HG02588 (cell line): ENCODE measurements at regions not wholly inside any gene's neighbourhood (a gene's known extent, or its start where the extent isn't known, plus 50 kb on each side); places are given as distances from the start of the nearest gene placed in this dataset.
"Not testable (repeated sequence)": the region's sequence is repeated elsewhere in the genome, so short reads cannot be mapped to it uniquely, and the experiment has no call there.

Experiments used
- ATAC-seq: cut with Tn5 transposase; IDR thresholded peaks from one replicate; pipeline ENCODE4 v1.9.1; 2021; ENCODE audit warnings: mild to moderate bottlenecking, moderate library complexity; ENCODE audit not compliant: unreplicated experiment

DNA sequence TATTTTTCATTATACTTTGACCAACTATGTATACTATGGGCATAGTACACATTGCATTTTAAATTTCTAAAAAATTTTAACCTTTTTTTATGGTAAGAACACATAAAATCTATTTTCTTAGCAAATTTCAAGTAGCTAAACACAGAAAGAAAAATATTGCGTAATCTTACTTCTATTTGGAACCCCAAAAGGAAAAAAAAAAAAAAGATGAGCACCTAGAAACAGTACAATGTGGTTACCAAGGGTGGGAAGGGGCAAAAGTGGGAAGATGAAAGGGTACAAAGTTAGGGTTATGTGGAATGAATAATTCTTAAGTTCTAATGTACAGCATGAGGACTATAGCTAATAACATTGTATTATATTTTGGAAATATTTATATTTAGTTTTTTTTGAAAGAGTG lies 205.0 kb upstream of the EPHA4 start:
- no peak for ATAC-seq

DNA sequence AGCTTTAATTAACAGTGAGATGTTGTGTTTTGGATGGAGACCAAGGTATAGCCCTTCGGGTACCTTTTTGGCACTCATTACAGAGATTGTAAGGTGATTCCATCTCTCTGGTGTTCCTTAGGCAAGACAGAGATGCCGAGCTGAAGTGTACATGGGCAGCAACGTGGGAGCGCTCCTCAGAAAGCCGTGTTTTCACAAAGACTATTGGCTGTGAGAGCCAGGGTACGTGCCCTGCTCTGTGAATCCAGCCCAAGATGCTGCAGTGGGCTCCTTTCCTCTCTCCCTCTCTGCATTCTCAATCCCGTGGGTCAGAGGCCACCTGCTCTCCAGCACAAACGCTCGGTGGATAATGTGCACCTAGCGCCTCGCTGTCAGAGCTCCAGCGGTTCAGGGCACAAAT lies 203.0 kb upstream of the EPHA4 start:
- ATAC-seq: no peak

DNA sequence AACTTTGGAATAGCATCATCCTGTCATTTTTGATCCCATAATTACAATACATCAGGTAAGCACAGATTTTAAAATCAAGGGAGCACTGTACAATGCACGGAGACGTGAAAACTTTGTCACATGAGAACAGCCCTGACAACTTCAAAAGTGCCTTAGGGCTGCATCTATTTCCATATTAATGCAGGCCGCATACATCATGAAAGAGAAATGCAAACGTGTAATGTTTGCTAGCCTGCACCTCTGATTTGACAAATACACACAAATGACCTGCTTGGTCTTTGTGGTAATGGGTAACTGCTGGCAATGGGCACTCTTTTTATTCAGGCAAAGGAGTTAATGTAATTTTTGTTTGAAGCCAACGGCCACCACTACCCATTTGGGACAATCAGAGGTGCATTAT lies 202.0 kb upstream of the EPHA4 start:
- no peak for ATAC-seq

DNA sequence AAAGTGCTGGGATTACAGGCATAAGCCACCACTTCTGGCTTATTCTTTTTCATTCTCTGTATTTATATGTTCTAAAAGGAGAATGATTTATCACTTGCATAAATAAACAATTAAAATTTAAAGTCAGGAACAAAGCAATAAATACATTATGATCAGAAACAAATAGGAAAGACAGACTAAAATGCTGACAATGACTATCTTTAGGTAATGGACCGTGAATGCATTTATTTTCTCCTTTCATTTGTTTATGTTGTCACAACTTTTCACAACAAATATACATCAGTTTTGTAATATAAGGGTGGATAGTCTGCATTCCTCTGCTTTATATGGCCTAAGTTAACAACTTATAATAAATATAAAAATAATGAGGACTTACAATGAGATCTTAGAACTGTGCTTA lies 199.2 kb upstream of the EPHA4 start:
- ATAC-seq: no peak

DNA sequence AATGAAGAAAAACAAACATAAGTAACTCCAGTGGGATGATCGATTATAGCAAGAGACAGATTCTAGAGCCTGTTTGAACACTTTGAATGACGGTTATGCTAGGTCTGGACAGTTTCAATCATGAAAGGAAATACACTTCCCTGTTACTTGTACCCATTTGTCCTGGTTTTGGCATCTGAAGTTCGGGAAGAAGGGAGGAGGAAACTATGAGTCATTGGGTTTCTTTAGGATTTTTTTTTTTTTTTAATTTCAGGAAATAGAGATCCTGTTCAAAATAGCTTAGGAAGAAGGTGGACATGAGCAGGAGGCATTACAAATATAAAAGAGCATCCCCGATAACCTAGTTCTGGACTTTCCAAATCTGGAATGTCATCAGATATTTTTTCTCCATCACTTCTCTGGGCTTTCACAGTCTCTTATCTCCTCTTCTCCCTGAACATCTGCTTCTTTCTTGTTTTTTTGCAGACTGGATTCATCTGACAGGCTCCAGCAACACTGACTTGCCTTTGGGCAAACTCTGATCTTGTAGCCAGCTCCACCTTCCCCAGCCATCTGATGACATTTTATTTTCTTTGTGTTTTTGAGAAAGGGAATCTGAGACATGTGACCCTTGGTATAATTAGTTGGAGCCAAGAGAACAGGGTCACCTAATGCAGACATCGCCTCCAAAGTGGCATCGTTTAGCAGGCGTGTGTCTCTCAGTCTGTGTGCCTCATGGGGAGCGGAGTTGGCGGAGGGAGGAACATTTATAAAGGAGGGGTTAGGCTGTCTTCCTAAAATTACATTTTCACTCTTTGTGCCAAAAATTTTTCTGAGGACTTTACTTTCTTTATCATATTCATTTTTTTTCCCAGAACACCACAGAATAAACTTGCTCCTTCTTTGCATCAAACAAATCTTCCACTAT lies 195.3 kb upstream of the EPHA4 start:
- ATAC-seq: no peak

DNA sequence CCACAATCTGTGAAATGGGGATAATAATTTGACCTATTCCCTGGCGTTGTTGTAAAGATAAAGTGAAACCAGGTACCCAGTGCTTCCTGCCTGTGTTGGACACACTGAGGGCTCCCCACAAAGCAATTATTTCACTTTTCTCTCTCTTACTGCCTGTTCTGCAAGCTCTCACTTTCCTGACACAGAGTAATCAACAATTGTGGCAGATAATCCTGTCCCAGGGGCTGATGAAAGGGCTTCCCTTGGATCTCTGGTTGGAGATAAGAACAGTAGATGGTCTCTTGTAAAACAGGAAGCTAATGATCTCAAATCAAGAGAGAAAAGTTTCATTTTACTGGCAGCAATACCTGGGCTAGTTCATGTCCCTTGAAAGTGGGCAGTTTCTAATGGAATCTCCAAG lies 190.4 kb upstream of the EPHA4 start:
- ATAC-seq: no peak

DNA sequence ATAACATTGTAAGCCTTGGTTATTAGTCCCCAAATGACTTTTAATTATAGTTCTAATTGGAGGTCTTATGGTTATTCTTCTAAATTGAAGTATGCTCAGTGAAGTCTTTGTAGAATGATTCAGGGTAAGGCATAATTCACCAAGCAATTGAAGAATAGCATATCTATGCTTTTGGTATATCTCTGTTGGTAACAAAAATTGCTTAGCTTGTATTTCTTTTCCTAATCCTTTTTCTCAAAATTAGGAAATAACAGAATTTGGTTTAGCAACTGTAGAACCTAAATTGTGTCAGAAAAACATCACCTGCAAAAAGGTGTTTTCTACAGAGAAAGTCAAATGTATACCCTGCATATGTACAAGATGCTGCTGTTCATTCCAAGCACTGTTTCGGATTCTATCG lies 189.2 kb upstream of the EPHA4 start:
- no peak for ATAC-seq

DNA sequence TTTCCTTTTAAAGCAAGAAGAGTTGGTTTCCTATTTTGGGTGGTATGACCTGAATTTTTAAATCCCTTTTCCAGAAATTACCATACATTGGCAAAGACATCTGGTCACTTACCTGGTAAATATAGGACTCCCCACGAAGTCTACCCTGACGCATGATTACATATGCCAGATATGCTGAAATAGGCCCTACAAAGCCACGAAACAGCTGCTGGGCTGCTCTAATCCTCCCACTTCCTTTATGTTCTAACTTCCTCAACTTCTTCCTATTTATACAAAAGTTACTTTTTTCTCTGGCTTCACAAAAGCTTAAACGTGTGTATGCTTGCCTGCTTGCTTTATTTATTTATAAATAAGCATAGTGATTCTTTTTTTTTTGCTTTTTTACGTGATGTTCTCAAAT lies 186.0 kb upstream of the EPHA4 start:
- ATAC-seq: no peak

DNA sequence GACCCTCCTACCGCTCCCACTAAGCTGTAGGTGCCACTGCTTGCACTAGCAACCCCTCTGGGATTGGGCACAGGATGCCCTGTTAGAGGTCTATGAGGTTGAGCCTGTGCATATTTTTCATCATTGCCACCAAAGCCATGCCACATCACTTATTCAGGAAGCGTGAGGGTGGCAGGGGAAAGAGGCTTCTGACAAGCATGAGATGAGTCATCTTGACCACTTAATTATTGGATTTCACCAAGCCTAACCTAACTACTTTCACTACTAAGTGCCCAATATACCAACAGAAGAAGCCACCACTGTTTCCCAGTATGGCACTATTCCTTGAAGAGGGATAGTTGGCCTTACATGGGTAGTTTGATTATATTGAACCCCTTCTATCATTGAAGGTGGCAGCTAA lies 181.3 kb upstream of the EPHA4 start:
- ATAC-seq: no peak

DNA sequence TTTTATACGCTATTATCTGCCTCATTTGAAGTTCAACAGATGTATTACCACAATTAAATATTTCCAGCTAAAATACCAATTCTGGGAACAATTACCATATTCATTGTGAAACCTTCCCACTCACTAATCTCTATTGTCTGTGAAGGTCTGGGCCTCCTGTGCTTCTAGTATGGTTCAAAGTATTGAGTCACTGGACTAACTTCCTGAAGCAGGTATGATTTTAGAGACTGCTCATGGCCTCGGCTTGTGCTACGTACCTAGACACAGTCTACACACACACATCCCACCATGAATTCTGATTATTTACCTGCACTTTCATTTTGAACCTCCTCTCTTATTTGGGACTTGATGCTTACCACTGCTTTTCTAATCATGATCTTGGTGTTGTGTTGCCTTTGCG lies 180.7 kb upstream of the EPHA4 start:
- ATAC-seq: no peak

DNA sequence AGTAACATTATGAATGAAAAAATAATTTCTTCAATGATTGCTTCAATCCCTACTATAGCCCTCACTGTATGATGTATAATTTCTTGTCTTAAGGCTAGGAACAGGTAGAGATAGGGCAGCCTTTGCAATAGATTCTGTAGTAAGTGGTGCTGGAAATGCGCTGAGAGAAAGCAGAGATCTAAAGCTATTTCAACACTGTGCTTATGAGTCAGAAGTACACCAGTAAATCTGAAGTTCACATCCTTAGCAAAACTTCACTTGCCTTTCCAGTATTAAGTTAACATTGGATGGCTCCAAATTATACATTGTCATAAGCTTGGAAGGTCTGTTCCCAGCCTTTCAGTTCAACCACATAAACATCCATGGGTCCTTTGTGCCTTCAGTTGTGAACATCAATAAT lies 178.2 kb upstream of the EPHA4 start:
- ATAC-seq: no peak

DNA sequence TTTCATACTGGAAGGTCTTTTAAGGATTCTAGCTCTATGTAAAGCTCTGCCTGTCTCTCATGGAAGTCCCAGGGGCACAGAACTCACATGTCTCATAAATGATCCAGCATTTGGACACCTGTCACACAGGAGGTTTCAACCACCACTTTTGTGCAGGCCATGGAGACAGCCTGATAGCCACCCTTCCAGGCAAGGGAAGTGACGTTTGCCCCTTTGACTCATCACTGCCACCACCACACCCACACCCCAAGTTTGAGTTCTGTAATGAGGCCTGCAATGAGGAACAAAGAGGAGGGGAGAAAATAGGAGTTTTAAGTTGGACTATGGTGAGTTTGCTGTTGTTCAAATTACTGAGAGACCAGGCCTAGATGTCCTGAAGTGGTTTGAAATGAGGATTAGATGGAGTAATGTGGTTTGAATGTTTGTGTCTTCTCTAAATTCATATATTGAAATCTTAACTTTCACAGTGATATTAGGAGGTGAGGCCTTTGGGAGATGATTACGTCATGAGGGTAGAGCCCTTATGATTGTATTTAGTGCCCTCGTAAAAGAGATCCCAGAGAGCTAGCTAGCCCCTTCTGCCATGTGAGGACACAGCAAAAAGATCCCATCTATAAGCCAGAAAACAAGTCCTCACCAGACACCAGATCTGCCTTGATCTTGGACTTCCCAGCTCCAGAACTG lies 175.3 kb upstream of the EPHA4 start:
- peak; percentile 86 for ATAC-seq

DNA sequence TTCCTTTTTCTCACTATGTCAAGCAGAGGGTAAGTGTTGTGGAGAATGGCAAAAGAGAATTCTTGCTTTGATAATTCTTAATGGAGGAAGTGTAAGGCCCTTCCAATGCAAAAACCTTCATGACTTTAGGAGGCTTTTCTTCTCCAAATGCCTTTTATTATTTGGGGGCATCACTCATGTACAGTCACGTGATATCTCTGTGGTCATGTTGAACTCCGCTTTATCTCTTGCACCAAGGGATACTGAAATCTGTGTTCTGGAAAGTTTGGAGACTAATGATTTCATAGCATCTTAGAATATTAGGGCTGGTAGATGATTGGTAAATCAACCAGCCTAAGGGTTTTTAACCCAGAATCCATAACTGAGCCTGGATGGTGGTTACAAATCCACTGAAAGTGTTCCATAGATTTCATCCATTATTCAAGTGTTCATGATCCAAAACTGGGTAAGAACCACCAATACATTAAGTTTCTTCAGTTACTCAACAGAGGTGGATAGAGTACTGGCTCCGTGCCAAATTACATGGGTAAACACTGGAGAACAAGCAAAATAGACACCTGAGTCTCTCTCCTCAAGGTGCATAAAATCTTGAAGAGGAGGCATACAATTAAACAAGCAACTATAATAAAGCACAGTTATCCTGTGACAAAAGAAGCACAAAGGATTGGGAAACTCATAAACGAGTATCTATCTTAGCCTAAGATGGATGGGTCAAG lies 169.6 kb upstream of the EPHA4 start:
- ATAC-seq: no peak

DNA sequence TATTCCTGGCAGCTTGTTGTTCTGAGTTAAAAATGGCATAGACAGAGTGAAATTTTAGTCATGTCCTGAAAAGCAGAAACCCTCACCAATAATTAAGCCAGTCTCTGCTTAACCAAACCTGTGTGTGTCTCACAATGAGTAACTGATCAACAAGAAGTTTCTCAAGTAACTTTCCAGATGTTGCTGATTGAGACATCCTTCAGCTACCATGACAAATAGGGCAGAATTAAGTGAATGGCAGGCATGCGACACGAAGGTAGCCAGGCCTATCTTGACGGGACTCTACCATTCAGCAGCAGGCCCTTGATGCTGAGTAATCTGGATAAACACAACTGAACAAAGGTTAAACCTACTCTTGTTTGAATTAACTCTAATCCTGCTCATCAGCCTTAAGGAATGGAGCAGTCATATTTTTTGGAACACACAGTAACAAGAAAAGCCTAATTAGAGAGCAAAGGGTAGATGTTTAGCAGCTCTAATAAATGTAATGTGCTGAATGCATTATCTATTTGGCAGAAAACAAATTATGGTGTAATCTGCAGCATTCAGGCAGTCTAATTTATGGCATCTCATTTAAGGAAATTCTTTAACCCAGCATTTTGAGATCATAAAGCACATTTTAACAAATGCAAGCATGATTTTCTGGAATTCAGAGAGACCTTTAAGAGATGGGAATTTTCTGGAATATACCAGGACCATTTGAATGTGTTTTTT lies 159.5 kb upstream of the EPHA4 start:
- ATAC-seq: peak; percentile 89

DNA sequence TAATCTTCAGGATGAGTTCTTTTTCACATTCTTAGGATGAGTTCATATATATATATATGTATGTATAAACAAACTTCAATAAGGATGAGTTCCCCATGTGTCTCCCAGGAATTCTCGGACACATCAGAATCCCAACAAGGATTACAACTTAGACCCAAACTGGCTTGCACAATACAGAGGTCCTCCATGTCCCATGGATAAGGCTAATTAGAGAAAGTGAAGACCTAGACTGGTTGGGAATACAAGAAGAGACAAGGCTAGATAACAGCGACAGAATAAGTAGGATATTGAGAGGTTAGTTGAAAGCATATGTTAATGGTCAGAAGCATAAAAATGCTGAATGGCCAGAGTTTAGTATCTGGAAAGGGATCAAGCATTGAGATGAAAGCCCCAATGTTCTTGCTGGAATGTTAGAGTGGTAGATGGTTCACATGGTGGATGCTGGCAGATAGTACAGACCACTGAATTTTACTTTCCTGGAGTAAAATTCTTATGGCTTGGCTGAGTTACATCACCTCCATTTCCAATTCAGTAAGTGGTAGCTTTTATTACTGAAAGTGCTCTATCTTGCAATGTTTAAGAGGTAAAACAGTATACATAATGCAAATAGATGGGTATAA lies 154.9 kb upstream of the EPHA4 start:
- no peak for ATAC-seq

DNA sequence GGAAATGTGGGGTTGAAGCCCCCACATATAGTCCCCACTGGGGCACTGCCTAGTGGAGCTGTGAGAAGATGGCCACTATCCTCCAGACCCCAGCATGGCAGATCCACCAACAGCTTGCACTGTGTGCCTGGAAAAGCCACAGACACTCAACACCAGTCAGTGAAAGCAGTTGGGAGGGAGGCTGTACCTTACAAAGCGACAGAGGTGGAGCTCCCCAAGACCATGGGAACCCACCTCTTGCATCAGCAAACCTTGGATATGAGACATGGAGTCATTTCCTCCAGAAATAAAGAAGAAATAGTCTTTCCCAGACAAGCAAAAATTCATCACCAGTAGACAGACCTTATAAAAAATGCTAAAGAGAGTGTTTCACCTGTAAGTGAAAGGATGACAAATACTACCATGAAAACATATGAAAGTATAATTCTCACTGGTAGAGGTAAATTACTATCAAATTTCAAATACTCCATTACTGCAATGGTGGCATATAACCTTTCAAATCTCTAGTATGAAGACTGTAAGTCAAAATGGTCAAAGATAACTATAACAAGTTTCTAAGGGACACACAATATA lies 152.6 kb upstream of the EPHA4 start:
- no peak for ATAC-seq

DNA sequence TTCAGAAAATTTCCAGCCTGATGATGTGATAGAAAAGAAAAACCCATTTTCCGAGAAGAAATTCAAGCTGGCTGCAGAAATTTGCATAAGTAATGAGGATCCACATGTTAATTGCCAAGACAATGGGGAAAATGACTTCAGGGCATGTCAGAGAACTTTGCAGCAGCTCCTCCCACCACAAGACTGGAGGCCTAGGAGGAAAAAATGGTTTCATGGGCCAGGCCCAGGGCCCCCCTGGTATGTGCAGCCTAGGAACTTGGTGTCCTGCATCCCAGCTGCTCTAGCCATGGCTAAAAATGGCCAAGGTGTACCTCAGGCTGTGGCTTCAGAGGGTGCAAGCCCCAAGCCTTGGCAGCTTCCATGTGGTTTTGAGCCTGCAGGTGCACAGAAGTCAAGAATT lies 152.0 kb upstream of the EPHA4 start:
- ATAC-seq: not testable (repeated sequence)

DNA sequence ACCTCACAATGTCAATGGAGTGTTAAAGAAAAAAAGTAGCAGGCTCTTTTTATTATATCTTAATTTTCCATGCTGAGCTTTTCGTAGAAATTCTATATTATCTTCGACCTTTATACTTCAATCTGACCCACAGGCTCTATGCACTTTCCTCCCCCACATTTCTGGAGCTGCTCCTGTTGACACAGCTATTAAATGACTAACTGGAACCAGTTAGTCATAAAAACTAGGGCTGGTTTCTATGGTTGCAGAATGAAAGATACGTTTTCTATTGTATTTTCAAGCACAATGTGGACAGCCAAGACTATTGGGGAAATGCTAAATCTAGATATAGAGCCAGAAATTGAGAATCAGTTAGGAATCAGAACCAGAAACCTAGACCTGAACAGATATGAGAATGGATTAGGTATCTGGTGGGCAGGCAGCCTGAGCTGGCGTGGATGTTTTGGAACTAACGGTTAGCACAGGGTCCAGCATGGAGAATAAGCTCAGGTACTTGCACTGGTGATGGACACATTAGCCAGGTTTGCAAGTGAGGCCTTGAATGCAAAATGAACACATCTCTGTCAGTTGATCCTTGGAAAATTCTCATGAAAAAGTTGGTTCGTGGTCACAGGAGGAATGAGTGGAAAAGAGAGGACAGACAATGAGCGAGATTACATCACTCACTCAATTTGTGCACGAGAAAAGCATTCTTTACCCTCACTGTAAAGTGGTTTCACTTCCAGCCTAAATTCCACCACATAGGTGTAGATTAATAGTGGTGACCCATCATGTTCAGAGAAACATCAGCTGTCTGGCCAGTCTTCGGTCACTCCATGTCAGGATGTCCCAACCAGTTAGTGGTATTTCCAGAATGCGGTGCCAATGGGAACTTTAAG lies 144.6 kb upstream of the EPHA4 start:
- no peak for ATAC-seq

DNA sequence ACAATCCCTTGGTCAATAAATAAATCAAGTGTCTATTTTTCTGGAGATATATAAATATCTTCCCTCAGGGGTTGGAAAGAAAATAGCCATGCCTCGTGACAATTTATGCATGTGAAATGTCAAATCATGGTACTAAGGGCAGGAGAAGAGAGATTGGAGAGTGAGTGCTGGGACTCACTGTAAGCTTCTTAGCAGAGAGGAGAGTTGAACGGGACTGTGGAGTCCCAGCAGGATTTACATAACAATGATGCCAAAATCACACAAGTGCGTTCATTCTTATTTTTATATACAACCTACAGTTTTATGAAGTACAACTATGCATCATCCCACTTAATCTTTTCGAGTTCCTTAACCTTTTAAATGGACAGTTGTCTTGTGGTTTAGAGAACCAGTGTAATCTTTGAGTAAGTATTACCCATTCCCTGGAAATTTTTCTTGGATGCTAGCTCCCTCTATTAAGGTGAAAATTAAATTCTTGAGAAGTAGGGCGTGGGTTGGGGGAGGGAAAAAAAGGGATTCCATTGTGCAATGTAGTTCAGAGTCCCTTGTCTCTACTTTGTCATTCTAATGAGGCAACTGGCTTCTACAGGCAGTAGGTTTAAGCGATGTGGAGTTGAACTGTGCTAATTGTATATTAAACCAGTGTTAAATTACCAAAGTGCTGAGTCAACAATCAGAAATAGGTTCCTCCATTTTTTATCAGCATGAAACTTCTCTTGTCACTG lies 143.6 kb upstream of the EPHA4 start:
- no peak for ATAC-seq
